HEK293 (cell line): ENCODE measurements at regions not wholly inside any gene's neighbourhood (a gene's known extent, or its start where the extent isn't known, plus 50 kb on each side); places are given as distances from the start of the nearest gene placed in this dataset.

ENCODE experiments used
- BCL11A ChIP-seq: fragments of 450-650 bp; formaldehyde crosslinking; IDR thresholded peaks from 2 replicates; pipeline ENCODE4 v1.5.1; 2016; ENCODE audit warnings: low read depth, missing biosample characterization, missing genetic modification characterization
- SALL2 ChIP-seq: fragments of 450-650 bp; formaldehyde crosslinking; IDR thresholded peaks from 2 replicates; pipeline ENCODE4 v1.5.0; 2017; ENCODE audit warnings: missing biosample characterization, mild to moderate bottlenecking, missing genetic modification characterization, borderline replicate concordance
- YY1 ChIP-seq: fragments of 450-650 bp; formaldehyde crosslinking; IDR thresholded peaks from 2 replicates; pipeline ENCODE4 v1.5.1; 2018; ENCODE audit warnings: missing biosample characterization, missing genetic modification characterization
- YY2 ChIP-seq: fragments of 450-650 bp; formaldehyde crosslinking; IDR thresholded peaks from 2 replicates; pipeline ENCODE4 v1.5.1; 2016; ENCODE audit warnings: missing biosample characterization, missing genetic modification characterization
- ZFP69B ChIP-seq: fragments of 450-650 bp; formaldehyde crosslinking; IDR thresholded peaks from 2 replicates; pipeline ENCODE4 v1.5.1; 2016; ENCODE audit warnings: missing biosample characterization, missing genetic modification characterization
- ZNF174 ChIP-seq: fragments of 450-650 bp; formaldehyde crosslinking; IDR thresholded peaks from 2 replicates; pipeline ENCODE4 v1.5.0; 2017; ENCODE audit warnings: missing biosample characterization, mild to moderate bottlenecking, missing genetic modification characterization
- ZNF335 ChIP-seq: fragments of 450-650 bp; formaldehyde crosslinking; conservative IDR thresholded peaks from 2 replicates; pipeline ENCODE4 v1.5.1; 2016; ENCODE audit warnings: missing biosample characterization, missing genetic modification characterization
- ZNF701 ChIP-seq: fragments of 450-650 bp; formaldehyde crosslinking; IDR thresholded peaks from 2 replicates; pipeline ENCODE4 v1.5.1; 2016; ENCODE audit warnings: missing biosample characterization, missing genetic modification characterization
- ZSCAN16 ChIP-seq: fragments of 450-650 bp; formaldehyde crosslinking; IDR thresholded peaks from 2 replicates; pipeline ENCODE4 v1.5.1; 2016; ENCODE audit warnings: missing biosample characterization, missing genetic modification characterization
- TF ChIP-seq, protein P1 (sequence below): fragments of 450-650 bp; formaldehyde crosslinking; IDR thresholded peaks from 2 replicates; pipeline ENCODE4 v1.5.1; 2016; ENCODE audit warnings: missing biosample characterization, missing genetic modification characterization
- TF ChIP-seq, protein P2 (sequence below): fragments of 450-650 bp; formaldehyde crosslinking; IDR thresholded peaks from 2 replicates; pipeline ENCODE4 v1.5.1; 2016; ENCODE audit warnings: missing biosample characterization, missing genetic modification characterization, borderline replicate concordance

DNA sequence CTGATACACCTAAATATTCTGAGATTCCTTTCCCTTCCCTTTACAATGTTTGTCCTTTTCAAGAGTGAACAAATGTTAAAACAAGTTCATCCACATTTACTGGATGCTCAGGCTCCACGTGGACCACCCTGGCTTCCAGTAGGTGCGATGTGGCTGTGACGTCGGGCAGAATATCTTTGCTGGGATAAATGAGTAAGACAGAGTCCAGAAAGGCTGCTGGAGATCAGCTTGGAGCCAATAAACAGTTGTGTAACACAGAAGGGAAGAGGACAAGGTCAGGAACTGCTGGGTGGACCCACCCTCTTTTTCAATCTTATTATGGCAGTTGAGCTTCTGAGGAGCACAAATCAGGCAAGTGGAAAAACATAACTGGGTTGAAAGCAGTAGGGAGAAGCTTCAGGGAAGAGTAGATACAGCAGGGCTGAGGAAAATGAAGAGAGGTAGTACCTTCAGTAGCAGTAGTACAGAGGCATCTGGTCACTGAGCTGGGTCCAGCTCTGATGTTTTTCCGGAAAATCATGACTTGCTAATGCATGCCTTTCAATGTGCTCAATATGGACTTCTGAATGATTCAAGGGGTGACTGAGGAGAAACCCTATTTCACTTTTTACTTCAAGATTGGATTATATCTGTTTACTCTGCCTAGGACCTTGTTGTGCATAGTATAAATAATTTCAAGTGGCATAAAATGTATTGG is 171.8 kb upstream of the MAD2L1 start:
- TF ChIP-seq ZNF701 (no peak), YY1 (no peak), ZNF335 (tag by site-specific recombination) (no peak), YY2 (tag by site-specific recombination) (no peak), ZFP69B (tag by site-specific recombination) (no peak), BCL11A (tag by site-specific recombination) (no peak), SALL2 (tag by site-specific recombination) (no peak), ZSCAN16 (tag by site-specific recombination) (no peak), ZNF174 (tag by site-specific recombination) (no peak)
- TF ChIP-seq, protein P1, sequence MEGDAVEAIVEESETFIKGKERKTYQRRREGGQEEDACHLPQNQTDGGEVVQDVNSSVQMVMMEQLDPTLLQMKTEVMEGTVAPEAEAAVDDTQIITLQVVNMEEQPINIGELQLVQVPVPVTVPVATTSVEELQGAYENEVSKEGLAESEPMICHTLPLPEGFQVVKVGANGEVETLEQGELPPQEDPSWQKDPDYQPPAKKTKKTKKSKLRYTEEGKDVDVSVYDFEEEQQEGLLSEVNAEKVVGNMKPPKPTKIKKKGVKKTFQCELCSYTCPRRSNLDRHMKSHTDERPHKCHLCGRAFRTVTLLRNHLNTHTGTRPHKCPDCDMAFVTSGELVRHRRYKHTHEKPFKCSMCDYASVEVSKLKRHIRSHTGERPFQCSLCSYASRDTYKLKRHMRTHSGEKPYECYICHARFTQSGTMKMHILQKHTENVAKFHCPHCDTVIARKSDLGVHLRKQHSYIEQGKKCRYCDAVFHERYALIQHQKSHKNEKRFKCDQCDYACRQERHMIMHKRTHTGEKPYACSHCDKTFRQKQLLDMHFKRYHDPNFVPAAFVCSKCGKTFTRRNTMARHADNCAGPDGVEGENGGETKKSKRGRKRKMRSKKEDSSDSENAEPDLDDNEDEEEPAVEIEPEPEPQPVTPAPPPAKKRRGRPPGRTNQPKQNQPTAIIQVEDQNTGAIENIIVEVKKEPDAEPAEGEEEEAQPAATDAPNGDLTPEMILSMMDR (tag by site-specific recombination), result no peak
- TF ChIP-seq, protein P2, sequence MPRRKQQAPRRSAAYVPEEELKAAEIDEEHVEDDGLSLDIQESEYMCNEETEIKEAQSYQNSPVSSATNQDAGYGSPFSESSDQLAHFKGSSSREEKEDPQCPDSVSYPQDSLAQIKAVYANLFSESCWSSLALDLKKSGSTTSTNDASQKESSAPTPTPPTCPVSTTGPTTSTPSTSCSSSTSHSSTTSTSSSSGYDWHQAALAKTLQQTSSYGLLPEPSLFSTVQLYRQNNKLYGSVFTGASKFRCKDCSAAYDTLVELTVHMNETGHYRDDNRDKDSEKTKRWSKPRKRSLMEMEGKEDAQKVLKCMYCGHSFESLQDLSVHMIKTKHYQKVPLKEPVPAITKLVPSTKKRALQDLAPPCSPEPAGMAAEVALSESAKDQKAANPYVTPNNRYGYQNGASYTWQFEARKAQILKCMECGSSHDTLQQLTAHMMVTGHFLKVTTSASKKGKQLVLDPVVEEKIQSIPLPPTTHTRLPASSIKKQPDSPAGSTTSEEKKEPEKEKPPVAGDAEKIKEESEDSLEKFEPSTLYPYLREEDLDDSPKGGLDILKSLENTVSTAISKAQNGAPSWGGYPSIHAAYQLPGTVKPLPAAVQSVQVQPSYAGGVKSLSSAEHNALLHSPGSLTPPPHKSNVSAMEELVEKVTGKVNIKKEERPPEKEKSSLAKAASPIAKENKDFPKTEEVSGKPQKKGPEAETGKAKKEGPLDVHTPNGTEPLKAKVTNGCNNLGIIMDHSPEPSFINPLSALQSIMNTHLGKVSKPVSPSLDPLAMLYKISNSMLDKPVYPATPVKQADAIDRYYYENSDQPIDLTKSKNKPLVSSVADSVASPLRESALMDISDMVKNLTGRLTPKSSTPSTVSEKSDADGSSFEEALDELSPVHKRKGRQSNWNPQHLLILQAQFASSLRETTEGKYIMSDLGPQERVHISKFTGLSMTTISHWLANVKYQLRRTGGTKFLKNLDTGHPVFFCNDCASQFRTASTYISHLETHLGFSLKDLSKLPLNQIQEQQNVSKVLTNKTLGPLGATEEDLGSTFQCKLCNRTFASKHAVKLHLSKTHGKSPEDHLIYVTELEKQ (tag by site-specific recombination), result no peak
